Adrenal gland (tissue), 9 donors: ENCODE measurements at regions not wholly inside any gene's neighbourhood (a gene's known extent, or its start where the extent isn't known, plus 50 kb on each side); places are given as distances from the start of the nearest gene placed in this dataset.

Experiments used
- DNase-seq, 7 donors: peaks; one replicate each; pipeline ENCODE4 v3.0.0-alpha.2; 2019 to 2020
- H3K27ac ChIP-seq, 5 donors: fragments of 200-600 bp; sonication (generic) in 4 of 5; 1 replicate in 3 of 5; 2 replicates in 2 of 5; pipeline versions ENCODE4 v1.5.1 to v1.8.0; 2016 to 2020; ENCODE audit warnings: mild to moderate bottlenecking in 1 of 5
- H3K27me3 ChIP-seq: fragments of 200-600 bp; 2 replicates; pipeline ENCODE4 v1.8.0; 2021
- H3K36me3 ChIP-seq, 2 donors: fragments of 200-600 bp; replicated peaks in 1 of 2; 1 replicate in 1 of 2; 2 replicates in 1 of 2; pipeline versions ENCODE4 v1.5.1 to v1.8.0; 2018 to 2022
- H3K4me1 ChIP-seq, 2 donors: fragments of 200-600 bp; replicated peaks in 1 of 2; 1 replicate in 1 of 2; 2 replicates in 1 of 2; pipeline versions ENCODE4 v1.5.1 to v1.8.0; 2018 to 2021
- H3K4me3 ChIP-seq, 4 donors: fragments of 200-600 bp; sonication (generic) in 3 of 4; one replicate each; pipeline ENCODE4 v1.5.1; 2016 to 2018
- H3K9me3 ChIP-seq, 3 donors: fragments of 200-600 bp; sonication (generic) in 1 of 3; replicated peaks in 1 of 3; 1 replicate in 2 of 3; 2 replicates in 1 of 3; pipeline versions ENCODE4 v1.5.1 to v1.8.0; 2016 to 2021
- POLR2A ChIP-seq, 2 donors: fragments of 450-650 bp; IDR thresholded peaks; one replicate each; pipeline ENCODE4 v1.6.1; 2017; ENCODE audit warnings: antibody characterized with exemption in 2 of 2, mild to moderate bottlenecking in 2 of 2, moderate library complexity in 1 of 2
- WGBS, 4 donors: extraction: QIAGEN DNeasy Blood & Tissue Kit in 2 of 4; methylation state at CpG; one replicate each; pipeline versions ENCODE4 v1.1.5 to v1.1.7; 2013 to 2017; 5-methylcytosine and 5-hydroxymethylcytosine counted together
- intact Hi-C, 2 donors: fragments of 100-400 bp; cut with DNase I; formaldehyde crosslinking; loops; one replicate each; pipeline versions ENCODE4 v1.14.1 to v1.15.0; 2022 to 2023
- TF ChIP-seq, protein P1 (sequence below), 6 experiments: fragments of 450-650 bp in 4 of 6; fragments of 200-600 bp in 2 of 6; sonication (generic) in 1 of 6; IDR thresholded peaks; 1 replicate in 5 of 6; 2 replicates in 1 of 6; pipeline versions ENCODE4 v1.5.1 to v1.8.0; 2016 to 2021; ENCODE audit warnings: antibody characterized with exemption in 6 of 6, mild to moderate bottlenecking in 2 of 6, moderate library complexity in 1 of 6
- donor health status: healthy with polysubstance abuse.
- donor health status: Bipolar disorder and iron deficiency.
- donor health status: DM: yes; HTN: yes; CAD: no.
- donor health status: DM: no; HTN: no; CAD: no.
- donor health status: DM: no; HTN: no; CAD: no.

DNA sequence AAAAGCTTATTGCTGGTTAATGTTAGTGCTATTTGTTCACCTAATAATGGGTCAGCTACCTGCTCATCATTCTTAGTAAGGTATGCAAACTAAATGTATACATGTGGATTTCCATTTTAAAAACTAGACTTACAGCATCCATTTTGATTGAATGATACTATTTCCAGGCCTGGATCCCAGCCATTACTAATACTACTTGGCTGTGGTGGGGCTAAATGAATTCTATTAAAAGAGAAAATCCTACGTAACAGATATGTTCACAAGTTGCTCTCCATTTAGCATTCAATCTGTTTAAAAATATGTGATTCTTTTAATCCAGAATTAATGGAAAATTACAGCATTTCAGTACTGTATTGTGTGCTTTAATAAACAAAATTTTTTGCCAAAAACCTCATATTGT, 169.4 kb upstream of the MIR17HG start:
- DNase-seq, result no peak
- 74 to 88% (median 83%) methylated on average over 1 of the region's 1 CpG for WGBS, 4 donors
- Histone ChIP-seq H3K9me3 (no peaks in the 10 kb centered on the region), H3K4me3 (no peak overlapping the region), H3K27ac (no peak overlapping the region), H3K27me3 (peaks cover 18% of the 10 kb centered on the region), H3K4me1 (no peaks in the 10 kb centered on the region), H3K36me3 (no peaks in the 10 kb centered on the region)
- TF ChIP-seq, protein P1, sequence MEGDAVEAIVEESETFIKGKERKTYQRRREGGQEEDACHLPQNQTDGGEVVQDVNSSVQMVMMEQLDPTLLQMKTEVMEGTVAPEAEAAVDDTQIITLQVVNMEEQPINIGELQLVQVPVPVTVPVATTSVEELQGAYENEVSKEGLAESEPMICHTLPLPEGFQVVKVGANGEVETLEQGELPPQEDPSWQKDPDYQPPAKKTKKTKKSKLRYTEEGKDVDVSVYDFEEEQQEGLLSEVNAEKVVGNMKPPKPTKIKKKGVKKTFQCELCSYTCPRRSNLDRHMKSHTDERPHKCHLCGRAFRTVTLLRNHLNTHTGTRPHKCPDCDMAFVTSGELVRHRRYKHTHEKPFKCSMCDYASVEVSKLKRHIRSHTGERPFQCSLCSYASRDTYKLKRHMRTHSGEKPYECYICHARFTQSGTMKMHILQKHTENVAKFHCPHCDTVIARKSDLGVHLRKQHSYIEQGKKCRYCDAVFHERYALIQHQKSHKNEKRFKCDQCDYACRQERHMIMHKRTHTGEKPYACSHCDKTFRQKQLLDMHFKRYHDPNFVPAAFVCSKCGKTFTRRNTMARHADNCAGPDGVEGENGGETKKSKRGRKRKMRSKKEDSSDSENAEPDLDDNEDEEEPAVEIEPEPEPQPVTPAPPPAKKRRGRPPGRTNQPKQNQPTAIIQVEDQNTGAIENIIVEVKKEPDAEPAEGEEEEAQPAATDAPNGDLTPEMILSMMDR (IDR thresholded peaks at IDR 0.05), result no peak
- intact Hi-C loops, result no loop called here

DNA sequence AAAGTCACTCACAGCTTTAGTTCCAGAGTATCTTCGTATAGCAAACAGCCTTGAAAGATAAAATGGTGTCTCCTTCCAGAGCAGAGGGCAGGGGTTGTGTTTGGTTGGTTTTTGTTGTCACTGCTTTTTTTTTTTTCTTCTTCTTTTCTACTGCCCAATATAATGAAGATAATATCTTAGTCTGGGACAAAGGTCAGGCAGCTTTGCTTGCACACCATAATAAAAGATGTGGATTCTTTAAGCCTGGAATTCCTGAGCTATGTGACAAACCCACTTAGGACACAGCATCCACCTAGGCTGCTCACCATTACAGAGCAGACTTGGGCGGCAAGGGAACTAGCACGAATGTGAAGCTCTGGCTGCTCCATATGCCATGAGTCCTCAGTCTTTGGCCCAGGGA, 165.6 kb upstream of the MIR17HG start:
- no peak for TF ChIP-seq POLR2A (IDR thresholded peaks at IDR 0.05)
- TF ChIP-seq, protein P1 (IDR thresholded peaks at IDR 0.05), result no peak
- Histone ChIP-seq H3K27ac (no peak overlapping the region), H3K36me3 (no peaks in the 10 kb centered on the region), H3K4me1 (no peaks in the 10 kb centered on the region), H3K4me3 (no peak overlapping the region), H3K9me3 (no peaks in the 10 kb centered on the region), H3K27me3 (no peaks in the 10 kb centered on the region)
- 68 to 82% (median 75%) methylated on average over 3 of the region's 3 CpGs for WGBS, 4 donors
- no peak for DNase-seq
- intact Hi-C loops, result no loop called here

DNA sequence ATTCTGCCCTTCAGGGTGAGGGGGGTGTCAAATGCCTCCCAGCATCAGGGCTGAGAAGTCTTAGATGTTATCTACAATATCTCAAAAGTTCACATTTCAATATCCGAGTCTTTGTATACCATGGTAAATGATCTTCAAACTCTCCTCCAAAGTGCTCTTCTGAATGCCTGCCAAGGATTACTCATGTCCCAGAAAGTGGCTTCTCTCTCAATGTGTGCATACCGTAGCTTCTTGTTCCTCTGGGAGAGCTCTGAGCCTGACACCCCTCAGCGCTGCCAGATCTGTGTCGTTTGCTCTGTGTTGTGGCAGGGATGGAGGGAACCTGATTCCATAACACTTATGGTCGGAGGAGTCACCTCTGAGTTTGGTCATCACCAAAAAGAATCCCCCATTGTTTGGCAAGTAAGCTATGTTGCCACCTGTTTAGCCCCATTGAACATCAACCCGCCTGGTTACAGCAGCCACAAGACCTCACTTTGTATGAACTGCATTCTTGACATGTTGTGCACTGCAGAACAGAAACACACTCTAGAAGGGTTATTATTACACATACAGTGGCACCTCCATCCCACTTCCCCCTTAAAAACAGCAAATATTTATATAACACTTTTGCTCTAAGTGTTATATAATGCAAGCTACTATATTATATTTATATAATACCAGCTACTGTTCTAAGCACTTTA, 163.1 kb upstream of the MIR17HG start:
- Histone ChIP-seq H3K4me1 (no peaks in the 10 kb centered on the region), H3K27ac (no peak overlapping the region), H3K4me3 (no peak overlapping the region), H3K27me3 (no peaks in the 10 kb centered on the region), H3K36me3 (no peaks in the 10 kb centered on the region), H3K9me3 (no peaks in the 10 kb centered on the region)
- 48 to 58% (median 53%) methylated on average over 6 of the region's 6 CpGs for WGBS, 4 donors
- intact Hi-C loops, result no loop called here
- no peak for DNase-seq
- TF ChIP-seq, protein P1 (IDR thresholded peaks at IDR 0.05), result no peak
- no peak for TF ChIP-seq POLR2A (IDR thresholded peaks at IDR 0.05)

DNA sequence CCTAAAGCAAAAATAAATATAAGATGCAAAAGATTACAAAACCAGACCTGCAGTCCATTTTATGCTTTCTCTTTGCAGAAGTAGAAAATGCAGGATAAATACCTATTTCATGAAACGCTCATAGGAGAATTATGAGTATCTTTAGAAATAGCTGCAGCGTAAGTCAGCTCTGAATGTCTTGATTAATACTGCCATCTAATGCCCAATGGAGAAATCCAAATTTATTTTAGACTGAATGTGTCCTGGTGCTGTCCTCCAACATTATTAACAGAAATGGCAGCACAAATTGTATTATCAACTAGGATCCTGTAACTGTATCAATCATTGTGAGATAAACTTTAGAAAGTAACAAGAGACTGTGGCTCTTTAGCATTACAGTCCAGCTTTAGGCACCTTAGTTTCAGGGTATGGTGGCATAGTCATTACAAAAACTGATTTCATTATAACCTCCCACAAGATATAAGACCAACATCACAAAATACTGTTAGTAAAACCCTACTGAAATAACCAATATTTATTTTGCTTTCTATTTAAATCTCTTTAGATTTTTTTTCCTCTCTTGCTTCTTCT, 162.1 kb upstream of the MIR17HG start:
- Histone ChIP-seq H3K4me3 (no peak overlapping the region), H3K27me3 (no peaks in the 10 kb centered on the region), H3K4me1 (no peaks in the 10 kb centered on the region), H3K36me3 (no peaks in the 10 kb centered on the region), H3K9me3 (no peaks in the 10 kb centered on the region), H3K27ac (no peak overlapping the region)
- intact Hi-C loops, result no loop called here
- WGBS, 4 donors, result 11 to 15% (median 13%) methylated on average over 2 of the region's 2 CpGs
- DNase-seq, result no peak
- no peak for TF ChIP-seq POLR2A (IDR thresholded peaks at IDR 0.05)
- TF ChIP-seq, protein P1 (IDR thresholded peaks at IDR 0.05), result peak in 3 of 6 experiments; percentile 8 to 20 (median 12)
